H1 (cell line): ENCODE measurements at regions not wholly inside any gene's neighbourhood (a gene's known extent, or its start where the extent isn't known, plus 50 kb on each side); places are given as distances from the start of the nearest gene placed in this dataset.

Experiments
- CTCF ChIA-PET: fragments of 300-600 bp; sonication (Branson Sonifier 250); formaldehyde crosslinking; loops from one replicate; lab custom pipeline; 2021; ENCODE audit not compliant: partially characterized antibody; lab: Charles Lee
- POLR2A ChIA-PET: fragments of 300-600 bp; sonication (Branson Sonifier 250); formaldehyde crosslinking; loops from one replicate; lab custom pipeline; 2021; ENCODE audit warnings: inconsistent platforms; ENCODE audit not compliant: partially characterized antibody; lab: Charles Lee
- DNase-seq, 2 experiments: peaks; one replicate each; pipeline versions ENCODE4 v3.0.0 to v3.0.0-alpha.2; 2010 to 2022; ENCODE audit warnings: low spot score in 2 of 2, low read depth in 1 of 2, mixed read lengths in 1 of 2
- FAIRE-seq: peaks from 2 replicates; lab custom pipeline; 2011; peaks lifted over from hg19 to GRCh38; lab: Jason Lieb, UNC
- H2AFZ ChIP-seq: 2 replicates; pipeline ENCODE4 v1.8.1; 2012; ENCODE audit warnings: low read length, inconsistent platforms
- H2AK5ac ChIP-seq: 2 replicates; pipeline ENCODE4 v1.6.1; 2013; ENCODE audit warnings: low read depth, low read length
- H2BK120ac ChIP-seq: replicated peaks from 2 replicates; pipeline ENCODE3; 2013; ENCODE audit warnings: low read depth, low read length, inconsistent platforms
- H2BK12ac ChIP-seq: 2 replicates; pipeline ENCODE4 v1.6.1; 2013; ENCODE audit warnings: low read depth, low read length
- H2BK15ac ChIP-seq: 2 replicates; pipeline ENCODE4 v1.6.1; 2013; ENCODE audit warnings: low read length
- H2BK20ac ChIP-seq: 2 replicates; pipeline ENCODE4 v1.6.1; 2013; ENCODE audit warnings: low read length
- H2BK5ac ChIP-seq: 2 replicates; pipeline ENCODE4 v1.6.1; 2013; ENCODE audit warnings: low read depth, low read length
- H3K14ac ChIP-seq: 2 replicates; pipeline ENCODE4 v1.6.1; 2013; ENCODE audit warnings: inconsistent platforms; ENCODE audit not compliant: insufficient read length
- H3K18ac ChIP-seq: 2 replicates; pipeline ENCODE4 v1.6.1; 2013; ENCODE audit warnings: low read length; ENCODE audit errors: extremely low read depth
- H3K23ac ChIP-seq: 2 replicates; pipeline ENCODE4 v1.6.1; 2013; ENCODE audit warnings: inconsistent platforms; ENCODE audit not compliant: insufficient read length
- H3K23me2 ChIP-seq: 2 replicates; pipeline ENCODE4 v1.6.1; 2013; ENCODE audit warnings: low read depth, low read length
- H3K27ac ChIP-seq: 2 replicates; pipeline ENCODE4 v1.6.1; 2011; ENCODE audit warnings: low read depth, low read length, inconsistent platforms
- H3K27me3 ChIP-seq, 4 experiments: replicated peaks in 1 of 4; 1 replicate in 1 of 4; 2 replicates in 3 of 4; pipeline versions ENCODE4 v1.6.1 to v1.8.1; 2011 to 2013; ENCODE audit warnings: low read length in 3 of 4, mild to moderate bottlenecking in 3 of 4, inconsistent platforms in 2 of 4, mixed read lengths in 2 of 4, moderate library complexity in 1 of 4; ENCODE audit not compliant: control insufficient read depth in 3 of 4, insufficient read depth in 3 of 4; ENCODE audit errors: extremely low read depth in 1 of 4
- H3K36me3 ChIP-seq, 4 experiments: 2 replicates each; pipeline versions ENCODE4 v1.6.1 to v1.8.1; 2011 to 2013; ENCODE audit warnings: mild to moderate bottlenecking in 4 of 4, low read length in 3 of 4, moderate library complexity in 2 of 4, control low read depth in 1 of 4, inconsistent platforms in 1 of 4; ENCODE audit not compliant: insufficient read depth in 4 of 4, control insufficient read depth in 2 of 4
- H3K4ac ChIP-seq: replicated peaks from 2 replicates; pipeline ENCODE3; 2013; ENCODE audit warnings: low read length, low read depth, mixed read lengths, inconsistent platforms; ENCODE audit not compliant: insufficient read length
- H3K4me1 ChIP-seq, 4 experiments: replicated peaks in 1 of 4; 1 replicate in 1 of 4; 2 replicates in 3 of 4; pipeline versions ENCODE4 v1.6.1 to v1.8.1; 2011 to 2013; ENCODE audit warnings: low read length in 3 of 4, inconsistent platforms in 2 of 4, mixed read lengths in 1 of 4; ENCODE audit not compliant: insufficient read depth in 4 of 4, control insufficient read depth in 3 of 4
- H3K4me2 ChIP-seq, 2 experiments: 2 replicates each; pipeline versions ENCODE4 v1.6.1 to v1.8.1; 2011 to 2013; ENCODE audit warnings: low read depth in 2 of 2, low read length in 2 of 2, control low read depth in 1 of 2, inconsistent platforms in 1 of 2, mild to moderate bottlenecking in 1 of 2; ENCODE audit not compliant: insufficient read depth in 1 of 2
- H3K4me3 ChIP-seq, 4 experiments: fragments of 200-600, 300-600 bp in 1 of 4; sonication (generic), shearing (Covaris generic), sonication (Bioruptor Twin) in 1 of 4; 2 replicates each; pipeline versions ENCODE4 v1.5.1 to v1.8.1; 2011 to 2016; ENCODE audit warnings: low read length in 4 of 4, low read depth in 3 of 4, control low read depth in 2 of 4, inconsistent platforms in 2 of 4, mild to moderate bottlenecking in 2 of 4, mixed read lengths in 1 of 4, moderate library complexity in 1 of 4; ENCODE audit not compliant: insufficient read depth in 2 of 4; ENCODE audit errors: extremely low read depth in 1 of 4
- H3K56ac ChIP-seq: replicated peaks from 2 replicates; pipeline ENCODE3; 2013; ENCODE audit warnings: low read depth, mild to moderate bottlenecking, mixed read lengths, low read length, inconsistent platforms; ENCODE audit not compliant: insufficient read length
- H3K79me1 ChIP-seq: 2 replicates; pipeline ENCODE4 v1.6.1; 2013; ENCODE audit warnings: low read depth, low read length, control low read depth
- H3K79me2 ChIP-seq, 2 experiments: 2 replicates each; pipeline versions ENCODE4 v1.6.1 to v1.8.1; 2012 to 2013; ENCODE audit warnings: low read length in 2 of 2, mild to moderate bottlenecking in 2 of 2, inconsistent platforms in 1 of 2; ENCODE audit not compliant: insufficient read depth in 2 of 2, control insufficient read depth in 1 of 2
- H3K9ac ChIP-seq, 4 experiments: replicated peaks in 1 of 4; 1 replicate in 1 of 4; 2 replicates in 3 of 4; pipeline versions ENCODE4 v1.6.1 to v1.8.1; 2011 to 2013; ENCODE audit warnings: low read depth in 3 of 4, low read length in 3 of 4, control low read depth in 2 of 4, mild to moderate bottlenecking in 2 of 4, moderate library complexity in 2 of 4, inconsistent platforms in 1 of 4; ENCODE audit errors: extremely low read depth in 1 of 4
- H3K9me3 ChIP-seq, 2 experiments: 2 replicates each; pipeline versions ENCODE4 v1.6.1 to v1.8.1; 2012 to 2013; ENCODE audit warnings: mild to moderate bottlenecking in 2 of 2, moderate library complexity in 2 of 2, control low read depth in 1 of 2, inconsistent platforms in 1 of 2, low read depth in 1 of 2, low read length in 1 of 2, mixed read lengths in 1 of 2; ENCODE audit not compliant: insufficient read depth in 2 of 2
- H4K20me1 ChIP-seq, 2 experiments: replicated peaks in 1 of 2; 2 replicates each; pipeline versions ENCODE3 to v1.8.1; 2011 to 2013; ENCODE audit warnings: inconsistent platforms in 2 of 2, low read length in 2 of 2, mild to moderate bottlenecking in 1 of 2; ENCODE audit not compliant: insufficient read depth in 2 of 2, control insufficient read depth in 1 of 2
- H4K5ac ChIP-seq: 2 replicates; pipeline ENCODE4 v1.6.1; 2013; ENCODE audit warnings: low read length, low read depth, mixed read lengths, inconsistent platforms; ENCODE audit not compliant: insufficient read length
- H4K8ac ChIP-seq: 2 replicates; pipeline ENCODE4 v1.8.0; 2013; ENCODE audit warnings: mild to moderate bottlenecking, moderate library complexity, low read length, inconsistent platforms; ENCODE audit not compliant: insufficient read depth; ENCODE audit errors: extremely low read depth
- H4K91ac ChIP-seq: replicated peaks from 2 replicates; pipeline ENCODE3; 2013; ENCODE audit warnings: low read length, mixed read lengths, inconsistent platforms; ENCODE audit not compliant: insufficient read length
- BRCA1 ChIP-seq: IDR thresholded peaks from 2 replicates; pipeline ENCODE4 v1.6.1; 2012; ENCODE audit warnings: low read depth, low read length, improper control_type of control experiment
- CHD1 ChIP-seq: IDR thresholded peaks from 2 replicates; pipeline ENCODE4 v1.6.1; 2012; ENCODE audit warnings: low read depth, low read length, improper control_type of control experiment
- CREB1 ChIP-seq: IDR thresholded peaks from 2 replicates; pipeline ENCODE4 v1.6.1; 2012; ENCODE audit warnings: inconsistent platforms
- CTCF ChIP-seq, 3 experiments: IDR thresholded peaks; 1 replicate in 2 of 3; 2 replicates in 1 of 3; pipeline versions ENCODE4 v1.5.1 to v1.6.1; 2011; ENCODE audit warnings: low read length in 3 of 3, mild to moderate bottlenecking in 3 of 3, inconsistent platforms in 2 of 3, low read depth in 1 of 3, moderate library complexity in 1 of 3; ENCODE audit not compliant: insufficient read depth in 1 of 3; ENCODE audit errors: control extremely low read depth in 1 of 3
- MAX ChIP-seq: IDR thresholded peaks from 2 replicates; pipeline ENCODE4 v1.6.1; 2012; ENCODE audit warnings: inconsistent platforms
- RFX5 ChIP-seq: IDR thresholded peaks from 2 replicates; pipeline ENCODE4 v1.6.1; 2011; ENCODE audit warnings: low read depth, low read length, improper control_type of control experiment, borderline replicate concordance
- SIX5 ChIP-seq: IDR thresholded peaks from 2 replicates; pipeline ENCODE4 v1.6.1; 2011; ENCODE audit warnings: mild to moderate bottlenecking, low read depth, low read length
- SP4 ChIP-seq: IDR thresholded peaks from 2 replicates; pipeline ENCODE4 v1.6.1; 2012; ENCODE audit warnings: low read length, inconsistent platforms
- SRF ChIP-seq: IDR thresholded peaks from 2 replicates; pipeline ENCODE4 v1.6.1; 2011; ENCODE audit warnings: mild to moderate bottlenecking, low read depth, low read length, moderate library complexity
- TBP ChIP-seq: IDR thresholded peaks from 2 replicates; pipeline ENCODE4 v1.6.1; 2011; ENCODE audit warnings: low read depth, low read length, improper control_type of control experiment
- ZNF274 ChIP-seq: IDR thresholded peaks from 2 replicates; pipeline ENCODE4 v1.7.0; 2012; ENCODE audit warnings: low read length, borderline replicate concordance; ENCODE audit errors: extremely low read depth
- WGBS, 2 experiments: shearing (Covaris generic) in 1 of 2; methylation state at CpG; one replicate each; pipeline versions ENCODE4 v1.1.6 to v1.1.7; 2013 to 2015; ENCODE audit warnings: low lambda C conversion rate in 2 of 2, mixed read lengths in 2 of 2, inconsistent platforms in 1 of 2, low coverage in 1 of 2, missing lambda C conversion rate in 1 of 2; ENCODE audit not compliant: insufficient replicate concordance in 2 of 2, insufficient coverage in 1 of 2, insufficient read length in 1 of 2; ENCODE audit errors: extremely low coverage in 1 of 2, missing lambda C conversion rate in 1 of 2; 5-methylcytosine and 5-hydroxymethylcytosine counted together
- TF ChIP-seq, protein P1 (sequence below): IDR thresholded peaks from 2 replicates; pipeline ENCODE4 v1.6.1; 2012; ENCODE audit warnings: inconsistent platforms

GRCh38 chr6:33863084-33863483 is 59.3 kb upstream of the MLN start:
- Histone ChIP-seq H3K36me3 (no peaks in the 10 kb centered on the region), H4K5ac (no peak overlapping the region), H2BK120ac (no peak overlapping the region), H3K14ac (no peak overlapping the region), H3K79me2 (no peaks in the 10 kb centered on the region), H2BK20ac (no peak overlapping the region), H4K8ac (no peak overlapping the region), H3K23ac (no peak overlapping the region), H3K4me3 (no peak overlapping the region), H3K27ac (no peak overlapping the region), H3K23me2 (peaks cover 3% of the 10 kb centered on the region; the same call in 1 of the 2 replicates), H3K27me3 (0 out of 7 replicates have a peak, but pooled peaks cover 0 to 1% (median 0%) of the 10 kb centered on the region in 4 experiments), H4K91ac (no peak overlapping the region), H4K20me1 (no peaks in the 10 kb centered on the region), H3K9me3 (no peaks in the 10 kb centered on the region), H3K4ac (no peak overlapping the region), H2BK12ac (no peak overlapping the region), H2AFZ (no peak overlapping the region), H3K18ac (no peak overlapping the region), H3K9ac (no peak overlapping the region), H2BK15ac (no peak overlapping the region), H3K56ac (no peak overlapping the region), H2BK5ac (no peak overlapping the region), H3K79me1 (no peaks in the 10 kb centered on the region), H2AK5ac (no peak overlapping the region), H3K4me2 (no peak overlapping the region), H3K4me1 (no peaks in the 10 kb centered on the region)
- FAIRE-seq (no peak), DNase-seq (no peak)
- POLR2A ChIA-PET = interaction anchor here (0.9 kb wide), 1 partner anchor 19 kb away, joined by 3 read pairs; no protein-coding TSS in a partner anchor
- CTCF ChIA-PET = interaction anchor here (0.7 to 7.5 kb wide), 4 partner anchors 9 to 291 kb away, joined by 3 to 46 read pairs (median 4); no protein-coding TSS in a partner anchor
- WGBS, 2 experiments = 93% methylated on average over 6 of the region's 6 CpGs; no CpG with 5 or more reads in 1 of the 2 experiments
- TF ChIP-seq SP4 = no peak
- TF ChIP-seq CREB1 = no peak
- no peak for TF ChIP-seq CHD1
- no peak for TF ChIP-seq ZNF274
- no peak for TF ChIP-seq BRCA1
- no peak for TF ChIP-seq RFX5
- TF ChIP-seq, protein P1, sequence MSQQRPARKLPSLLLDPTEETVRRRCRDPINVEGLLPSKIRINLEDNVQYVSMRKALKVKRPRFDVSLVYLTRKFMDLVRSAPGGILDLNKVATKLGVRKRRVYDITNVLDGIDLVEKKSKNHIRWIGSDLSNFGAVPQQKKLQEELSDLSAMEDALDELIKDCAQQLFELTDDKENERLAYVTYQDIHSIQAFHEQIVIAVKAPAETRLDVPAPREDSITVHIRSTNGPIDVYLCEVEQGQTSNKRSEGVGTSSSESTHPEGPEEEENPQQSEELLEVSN = no peak
- no peak for TF ChIP-seq SRF
- TF ChIP-seq MAX = no peak
- no peak for TF ChIP-seq CTCF (IDR thresholded peaks at IDR 0.05; ENCODE audit: control extremely low read depth in 1 of 3, insufficient read depth in 1 of 3, low read depth in 1 of 3, low read length in 3 of 3)
- no peak for TF ChIP-seq TBP
- no peak for TF ChIP-seq SIX5
